Activated CD4-positive, alpha-beta T cell treated with anti-CD3 and anti-CD28 coated beads, Interleukin-10, Interleukin-2, amounts not matched to agents 100 ng/mL and 50 ng/mL, durations not matched to agents 16 hours and 8 hours (primary cell): ENCODE measurements at regions not wholly inside any gene's neighbourhood (a gene's known extent, or its start where the extent isn't known, plus 50 kb on each side); places are given as distances from the start of the nearest gene placed in this dataset.
"Not testable (repeated sequence)": the region's sequence is repeated elsewhere in the genome, so short reads cannot be mapped to it uniquely, and the experiment has no call there.

ENCODE experiments used
- DNase-seq: peaks from one replicate; pipeline ENCODE4 v3.0.0-alpha.2; 2020

GRCh38 chr13:33634546-33634982 is 183.4 kb upstream of the RFC3 start:
- DNase-seq = no peak

GRCh38 chr13:33636243-33636642 is 181.7 kb upstream of the RFC3 start:
- DNase-seq = no peak

GRCh38 chr13:33636955-33637670 is 180.8 kb upstream of the RFC3 start:
- no peak for DNase-seq

GRCh38 chr13:33637978-33638743 is 179.8 kb upstream of the RFC3 start:
- no peak for DNase-seq

- no peak for DNase-seq
Observed at GRCh38 chr13:33639158-33639557, 178.8 kb upstream of the RFC3 start.

- peak; percentile 59 for DNase-seq
Observed at GRCh38 chr13:33639626-33640080, 178.3 kb upstream of the RFC3 start.

DNA sequence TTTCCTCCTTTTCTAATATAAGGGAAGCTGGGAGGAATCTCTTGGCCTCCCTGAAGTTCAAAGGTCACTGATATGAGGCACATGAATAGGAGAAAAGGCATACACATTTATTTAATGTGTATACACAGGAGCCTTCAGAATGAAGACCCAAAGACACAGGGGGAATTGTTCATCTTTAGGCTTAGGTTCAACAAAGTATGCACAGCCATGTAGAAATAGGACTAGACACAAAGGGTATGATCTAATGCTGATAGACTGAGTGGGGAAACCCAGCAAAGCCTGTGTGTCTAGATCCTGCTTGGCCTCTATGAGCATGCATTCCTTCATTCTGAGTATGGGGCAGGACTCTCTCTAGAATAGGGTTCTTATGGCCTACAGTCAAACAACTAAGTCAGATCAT is 177.1 kb upstream of the RFC3 start:
- no peak for DNase-seq

DNA sequence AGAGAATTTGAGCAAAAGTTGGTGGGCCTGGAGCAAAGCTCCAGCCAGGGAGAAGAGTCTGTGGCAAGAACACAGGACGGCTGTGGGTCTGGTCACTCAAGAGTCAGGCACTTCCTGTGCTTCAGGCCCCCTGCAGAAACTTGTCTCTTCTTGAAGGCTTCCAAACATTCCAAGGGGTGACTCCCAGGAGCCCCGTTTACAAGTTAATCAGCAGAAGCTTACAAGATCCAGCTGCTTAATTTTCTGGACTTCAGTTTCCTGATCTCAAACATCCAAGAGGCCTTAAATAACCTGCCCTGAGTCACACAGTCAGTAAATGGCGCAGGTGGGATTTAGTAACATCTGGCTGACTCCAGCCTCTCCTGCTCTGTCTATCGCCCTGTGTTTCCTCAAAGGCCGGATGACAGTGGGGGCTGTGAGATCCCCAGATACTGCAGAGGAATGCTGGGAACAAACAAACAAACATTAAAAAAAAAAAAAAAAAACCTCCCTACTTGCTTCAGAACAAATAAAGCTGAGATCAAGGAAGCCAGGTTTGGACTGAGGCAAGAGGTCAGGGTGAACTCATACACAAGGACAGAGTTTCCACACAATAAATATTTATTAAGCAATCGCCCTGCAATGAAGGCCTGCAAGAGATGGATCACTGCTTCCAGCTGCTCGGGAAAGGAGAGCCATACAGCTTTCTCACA is 175.4 kb upstream of the RFC3 start:
- no peak for DNase-seq

DNA sequence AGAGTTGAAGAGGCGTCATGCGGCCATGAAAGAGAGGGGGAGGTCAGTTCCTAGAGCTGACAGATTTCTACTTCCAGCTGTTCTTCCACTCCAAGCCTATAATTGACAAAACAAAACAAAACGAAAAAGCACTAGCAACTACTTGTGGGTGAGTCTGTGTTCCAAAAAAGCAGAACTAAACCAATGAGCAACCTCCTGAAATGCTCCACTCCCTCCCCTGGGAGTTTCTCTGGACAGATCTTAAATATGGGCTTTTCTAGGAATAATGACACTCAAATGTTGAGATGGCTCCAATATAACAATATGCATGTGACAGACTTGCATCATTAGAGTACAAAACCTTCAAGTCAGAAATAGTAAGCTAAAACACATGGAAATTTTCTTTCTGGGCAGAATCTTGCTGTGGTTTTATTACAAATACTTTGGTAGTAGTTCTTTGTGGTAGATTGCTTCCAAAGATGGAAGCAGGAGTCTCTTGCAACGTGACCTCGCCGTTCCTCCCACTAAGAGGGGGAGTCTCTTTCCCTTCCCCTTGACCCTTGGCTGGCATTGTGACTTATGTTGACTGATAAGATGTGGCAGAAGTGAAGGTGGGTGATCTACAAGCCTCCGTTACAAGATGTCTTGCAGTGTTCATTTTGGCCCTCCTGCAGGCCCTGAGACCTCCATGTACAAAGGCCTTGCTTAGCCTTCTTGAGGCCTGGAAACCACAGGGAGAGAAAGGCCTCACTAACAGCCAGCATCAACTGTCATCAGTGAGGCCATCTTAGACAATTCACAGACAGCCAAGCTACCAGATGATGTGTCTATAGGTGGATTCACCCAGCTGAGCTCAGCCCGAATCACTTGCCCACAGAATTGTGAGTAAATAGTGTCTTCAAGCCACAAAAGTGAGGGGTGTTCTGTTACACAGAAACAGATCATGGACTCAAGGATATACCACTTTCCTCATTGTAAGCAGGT is 173.1 kb upstream of the RFC3 start:
- DNase-seq = no peak

DNA sequence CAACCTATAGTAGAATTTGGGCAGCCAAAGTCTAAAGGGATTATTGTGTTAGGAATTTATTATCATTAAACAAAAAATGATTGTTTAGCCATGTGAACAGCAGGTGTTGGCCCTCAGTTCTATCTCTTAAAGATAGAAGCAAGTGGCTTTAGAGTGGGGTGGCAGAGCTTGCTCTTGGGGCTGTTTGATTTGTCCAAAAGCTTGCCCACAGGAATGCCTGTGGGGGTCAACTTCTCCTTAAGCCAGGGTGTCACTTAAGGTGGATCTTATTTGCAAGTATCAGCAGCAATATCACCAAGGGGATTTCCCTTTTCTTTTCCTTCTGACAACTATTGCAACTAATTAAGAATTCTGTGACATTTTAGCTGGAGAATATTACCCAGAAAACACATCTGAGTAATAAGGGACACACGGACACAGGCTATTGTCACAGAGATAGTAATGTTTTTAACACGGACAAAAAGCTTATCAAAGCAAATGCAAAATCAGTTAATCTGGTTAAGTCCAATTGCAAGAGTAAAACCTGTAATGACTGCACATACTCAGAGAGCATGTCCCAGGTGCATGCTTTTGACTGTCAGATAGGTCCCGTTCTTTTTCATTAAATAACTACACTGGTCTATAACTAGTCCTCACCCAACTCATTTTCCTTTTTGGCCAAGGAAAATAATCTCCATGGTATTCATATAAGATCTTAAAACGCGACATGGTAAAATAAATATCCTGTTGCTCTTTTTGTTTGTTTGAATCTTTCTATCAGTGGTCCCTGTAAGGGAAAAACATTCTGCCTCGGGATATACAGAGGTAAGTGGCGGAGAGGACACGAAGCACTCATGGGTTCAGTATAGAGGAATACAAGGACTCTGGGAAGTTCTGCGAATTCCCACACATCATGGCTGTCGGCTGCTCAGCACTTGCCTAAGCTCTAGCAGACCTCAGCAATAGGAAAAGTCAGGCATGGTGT is 172.1 kb upstream of the RFC3 start:
- peak; percentile 8 for DNase-seq

DNA sequence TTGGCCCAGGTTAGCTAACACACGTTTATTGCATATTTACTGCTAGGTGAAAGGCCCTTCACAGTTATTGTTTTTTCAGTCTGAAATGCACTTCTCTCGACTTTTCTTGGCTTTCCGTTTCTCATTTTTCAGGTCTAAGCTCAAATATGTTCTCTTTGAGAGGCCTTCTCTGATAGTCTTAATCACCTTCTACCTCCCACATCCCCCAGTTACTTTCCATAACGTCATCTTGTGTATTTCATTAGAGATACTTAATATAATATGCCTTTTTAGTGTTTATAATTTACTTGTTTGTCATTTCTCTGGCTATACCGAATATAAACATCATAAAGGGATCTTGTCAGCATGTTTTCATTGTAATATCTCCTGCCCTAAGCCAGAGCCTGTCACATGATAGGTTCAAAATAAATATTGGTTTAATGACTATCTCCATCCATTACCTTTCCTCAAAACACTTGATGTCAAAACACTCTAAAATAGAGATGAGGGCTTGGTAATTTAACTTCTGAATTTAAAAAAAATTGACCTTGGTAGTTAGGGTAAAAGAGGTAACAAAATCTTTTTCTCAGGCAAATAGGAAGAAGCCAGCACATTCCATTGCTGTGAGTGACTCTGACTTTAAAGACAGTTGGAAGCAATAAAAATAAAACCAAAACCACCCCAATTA is 168.6 kb upstream of the RFC3 start:
- DNase-seq = no peak

DNA sequence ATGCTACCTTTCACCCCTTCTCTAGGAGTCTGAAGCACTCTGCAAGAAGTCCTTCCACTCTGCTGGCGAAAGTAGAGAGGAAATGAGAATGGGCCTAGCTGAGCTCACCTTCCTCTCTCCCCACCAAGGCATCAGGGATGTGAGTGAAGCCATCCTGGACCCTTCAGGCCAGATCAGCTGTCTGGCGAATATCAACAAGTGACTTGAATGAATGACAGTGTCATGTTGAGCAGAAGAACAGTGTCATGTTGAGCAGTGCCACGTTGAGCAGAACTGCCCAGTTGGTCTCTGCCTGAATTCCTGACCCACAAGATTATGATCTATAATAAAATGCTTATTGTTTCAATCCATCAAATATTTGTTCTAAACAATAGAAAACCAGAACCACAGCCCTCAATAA is 166.2 kb upstream of the RFC3 start:
- no peak for DNase-seq

DNA sequence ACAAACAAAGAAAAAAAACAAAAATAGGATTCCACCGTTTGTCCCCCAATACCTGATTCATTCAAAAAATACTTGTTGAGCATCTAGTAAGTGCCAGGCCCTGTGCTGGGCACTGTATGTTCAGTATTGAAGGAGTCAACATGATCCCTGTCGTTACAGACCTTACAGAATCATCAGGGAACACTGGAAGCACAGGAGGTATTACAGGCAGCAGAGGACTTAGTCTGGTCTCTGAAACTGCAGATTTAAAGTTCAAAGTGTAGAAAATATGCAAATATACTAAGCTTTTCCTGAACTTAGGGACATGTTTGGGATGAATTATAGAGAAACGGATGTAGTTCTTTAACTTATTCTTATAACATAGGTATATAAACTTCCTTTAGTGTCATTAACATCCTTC is 160.7 kb upstream of the RFC3 start:
- no peak for DNase-seq

- no peak for DNase-seq
Observed at GRCh38 chr13:33659466-33659865, 158.5 kb upstream of the RFC3 start.

- DNase-seq = no peak
Observed at GRCh38 chr13:33659894-33660293, 158.1 kb upstream of the RFC3 start.

DNA sequence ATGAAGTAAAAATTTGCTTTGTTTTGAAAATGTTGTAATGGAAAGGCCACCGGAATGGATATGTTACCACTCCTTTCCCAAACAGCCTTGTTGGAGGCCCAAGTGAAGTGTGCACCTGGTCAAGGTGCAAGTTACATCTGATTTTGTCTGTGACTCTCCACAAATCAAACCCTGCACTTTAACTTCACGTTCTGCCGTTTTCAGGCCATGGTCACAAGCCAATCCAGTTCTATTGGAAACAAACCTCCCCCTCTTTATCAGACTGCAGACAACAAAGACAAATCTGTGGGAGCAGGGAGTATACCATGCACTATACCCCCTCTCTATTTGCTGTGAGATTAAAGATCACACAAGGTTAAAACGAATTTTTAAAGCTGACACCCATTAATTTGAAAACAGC is 155.6 kb upstream of the RFC3 start:
- DNase-seq = no peak

GRCh38 chr13:33665626-33666175 is 152.2 kb upstream of the RFC3 start:
- DNase-seq = no peak

DNA sequence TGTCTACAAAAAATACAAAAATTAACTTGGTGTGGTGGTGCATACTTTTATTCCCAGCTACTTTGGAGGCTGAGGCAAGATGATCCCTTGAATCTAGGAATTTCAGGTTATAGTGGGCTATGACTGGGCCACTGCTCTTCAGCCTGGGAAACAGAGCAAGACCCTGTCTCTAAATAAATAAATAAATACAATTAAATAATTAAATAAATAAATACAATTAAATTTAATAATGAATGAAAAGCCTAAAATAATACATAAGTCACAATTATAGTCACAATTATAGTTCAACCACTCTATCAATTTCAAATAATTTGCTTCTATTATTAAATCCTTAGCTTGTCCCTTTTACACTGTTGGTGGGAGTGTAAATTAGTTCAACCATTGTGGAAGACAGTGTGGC is 146.4 kb upstream of the RFC3 start:
- no peak for DNase-seq

GRCh38 chr13:33672022-33672421 is 145.9 kb upstream of the RFC3 start:
- not testable (repeated sequence) for DNase-seq
